SK-N-SH treated with all-trans-retinoic acid at 6 μM for 48 hours (cell line): ENCODE measurements at regions not wholly inside any gene's neighbourhood (a gene's known extent, or its start where the extent isn't known, plus 50 kb on each side); places are given as distances from the start of the nearest gene placed in this dataset.

Experiments used
- ARNTL ChIP-seq: fragments of 450-650 bp; formaldehyde crosslinking; IDR thresholded peaks from 2 replicates; pipeline ENCODE4 v1.5.0; 2020; ENCODE audit warnings: low read depth, mild to moderate bottlenecking, moderate library complexity, borderline replicate concordance
- CREB5 ChIP-seq: fragments of 250-450 bp; sonication (Bioruptor Pico); IDR thresholded peaks from 2 replicates; pipeline ENCODE4 v1.5.1; 2020; ENCODE audit warnings: low read depth, mild to moderate bottlenecking, moderate library complexity
- CSDC2 ChIP-seq: fragments of 250-450 bp; sonication (Bioruptor Pico); IDR thresholded peaks from 2 replicates; pipeline ENCODE4 v1.5.0; 2020; ENCODE audit warnings: mild to moderate bottlenecking, moderate library complexity
- SNAI2 ChIP-seq: fragments of 250-450 bp; sonication (Bioruptor Pico); IDR thresholded peaks from 2 replicates; pipeline ENCODE4 v1.5.0; 2020; ENCODE audit warnings: mild to moderate bottlenecking, moderate library complexity
- ZNF70 ChIP-seq: fragments of 450-650 bp; formaldehyde crosslinking; IDR thresholded peaks from 2 replicates; pipeline ENCODE4 v1.5.0; 2020; ENCODE audit warnings: mild to moderate bottlenecking, moderate library complexity

- TF ChIP-seq ZNF70 (CRISPR knock-in tag) (no peak), ARNTL (CRISPR knock-in tag) (no peak), CSDC2 (CRISPR knock-in tag) (no peak), CREB5 (CRISPR knock-in tag) (no peak), SNAI2 (CRISPR knock-in tag) (no peak)
These were observed 127.6 kb downstream of the WIF1 start for GRCh38 chr12:64993461-64993860.
